Sigmoid colon (tissue), 6 donors: ENCODE measurements at regions not wholly inside any gene's neighbourhood (a gene's known extent, or its start where the extent isn't known, plus 50 kb on each side); places are given as distances from the start of the nearest gene placed in this dataset.

ENCODE experiments used
- DNase-seq: peaks from one replicate; pipeline ENCODE4 v3.0.0-alpha.2; 2019
- H3K27ac ChIP-seq, 4 donors: fragments of 200-600 bp; sonication (generic); one replicate each; pipeline ENCODE4 v1.5.1; 2016 to 2019; ENCODE audit warnings: mild to moderate bottlenecking in 1 of 4
- H3K27me3 ChIP-seq, 3 donors: fragments of 200-600 bp; sonication (generic); one replicate each; pipeline ENCODE4 v1.5.1; 2019; ENCODE audit warnings: mild to moderate bottlenecking in 1 of 3
- H3K36me3 ChIP-seq, 4 donors: fragments of 200-600 bp; sonication (generic); one replicate each; pipeline ENCODE4 v1.5.1; 2016 to 2019
- H3K4me1 ChIP-seq, 4 donors: fragments of 200-600 bp; sonication (generic); one replicate each; pipeline ENCODE4 v1.5.1; 2017 to 2019
- H3K4me3 ChIP-seq, 4 donors: fragments of 200-600 bp; sonication (generic); one replicate each; pipeline ENCODE4 v1.5.1; 2017 to 2019; ENCODE audit warnings: mild to moderate bottlenecking in 2 of 4, moderate library complexity in 1 of 4
- H3K9me3 ChIP-seq, 4 donors: fragments of 200-600 bp in 3 of 4; sonication (generic) in 3 of 4; one replicate each; pipeline versions ENCODE4 v1.5.1 to v1.6.1; 2013 to 2019
- CTCF ChIP-seq, 4 experiments: fragments of 450-650 bp in 3 of 4; fragments of 200-600 bp in 1 of 4; IDR thresholded peaks; one replicate each; pipeline ENCODE4 v1.5.1; 2016 to 2019; ENCODE audit warnings: antibody characterized with exemption in 4 of 4, mild to moderate bottlenecking in 3 of 4, moderate library complexity in 2 of 4
- EP300 ChIP-seq, 4 donors: sonication (generic); formaldehyde crosslinking; IDR thresholded peaks; one replicate each; pipeline ENCODE4 v1.6.1; 2017; ENCODE audit warnings: antibody characterized with exemption in 4 of 4
- POLR2A ChIP-seq, 2 donors: fragments of 450-650 bp; IDR thresholded peaks; one replicate each; pipeline ENCODE4 v1.6.1; 2016; ENCODE audit warnings: antibody characterized with exemption in 2 of 2, mild to moderate bottlenecking in 2 of 2, moderate library complexity in 2 of 2
- POLR2AphosphoS5 ChIP-seq, 4 donors: sonication (generic); formaldehyde crosslinking; IDR thresholded peaks; one replicate each; pipeline ENCODE4 v1.6.1; 2017; ENCODE audit warnings: antibody characterized with exemption in 4 of 4
- WGBS, 2 donors: extraction: QIAGEN DNeasy Blood & Tissue Kit; methylation state at CpG; one replicate each; pipeline ENCODE4 v1.1.7; 2013; 5-methylcytosine and 5-hydroxymethylcytosine counted together
- intact Hi-C: fragments of 100-400 bp; cut with DNase I; formaldehyde crosslinking; loops from one replicate; pipeline ENCODE4 v1.15.1; 2023
- donor health status: healthy with polysubstance abuse.
- donor health status: healthy.

- intact Hi-C loops = no loop called here
- no peak overlapping the region for H3K27ac ChIP-seq
- TF ChIP-seq CTCF (IDR thresholded peaks at IDR 0.05) (no peak), EP300 (IDR thresholded peaks at IDR 0.05) (no peak), POLR2A (IDR thresholded peaks at IDR 0.05) (no peak), POLR2AphosphoS5 (IDR thresholded peaks at IDR 0.05) (no peak)
- no peak overlapping the region for H3K4me3 ChIP-seq
- H3K36me3 ChIP-seq = no peaks in the 10 kb centered on the region
- DNase-seq = no peak
- no peaks in the 10 kb centered on the region for H3K9me3 ChIP-seq
- H3K27me3 ChIP-seq = no peaks in the 10 kb centered on the region
- no peaks in the 10 kb centered on the region for H3K4me1 ChIP-seq
These were observed 297.0 kb upstream of the NXPH2 start for GRCh38 chr2:139077099-139077737.

GRCh38 chr2:139067874-139068273 is 287.7 kb upstream of the NXPH2 start:
- no peak for DNase-seq
- Histone ChIP-seq H3K9me3 (no peaks in the 10 kb centered on the region), H3K36me3 (no peaks in the 10 kb centered on the region), H3K4me1 (no peaks in the 10 kb centered on the region), H3K27ac (no peak overlapping the region), H3K4me3 (no peak overlapping the region), H3K27me3 (no peaks in the 10 kb centered on the region)
- intact Hi-C loops = no loop called here
- WGBS, 2 donors = 89 to 91% methylated on average over 1 of the region's 1 CpG
- TF ChIP-seq POLR2AphosphoS5 (IDR thresholded peaks at IDR 0.05) (no peak), POLR2A (IDR thresholded peaks at IDR 0.05) (no peak), EP300 (IDR thresholded peaks at IDR 0.05) (no peak), CTCF (IDR thresholded peaks at IDR 0.05) (no peak)

- no peak overlapping the region for H3K27ac ChIP-seq
- no peak overlapping the region for H3K4me3 ChIP-seq
- no peaks in the 10 kb centered on the region for H3K36me3 ChIP-seq
- H3K27me3 ChIP-seq = no peaks in the 10 kb centered on the region
- no peaks in the 10 kb centered on the region for H3K9me3 ChIP-seq
- no peak for DNase-seq
- no peak for TF ChIP-seq EP300 (IDR thresholded peaks at IDR 0.05)
- no peak for TF ChIP-seq CTCF (IDR thresholded peaks at IDR 0.05)
- no peak for TF ChIP-seq POLR2AphosphoS5 (IDR thresholded peaks at IDR 0.05)
- no peak for TF ChIP-seq POLR2A (IDR thresholded peaks at IDR 0.05)
- intact Hi-C loops = no loop called here
- WGBS, 2 donors = 76 to 87% methylated on average over 3 of the region's 3 CpGs
- H3K4me1 ChIP-seq = no peaks in the 10 kb centered on the region
These were observed 286.9 kb upstream of the NXPH2 start for GRCh38 chr2:139067072-139067471.

GRCh38 chr2:139064159-139064558 is 284.0 kb upstream of the NXPH2 start:
- intact Hi-C loops = no loop called here
- TF ChIP-seq POLR2A (IDR thresholded peaks at IDR 0.05) = no peak
- no peak for TF ChIP-seq POLR2AphosphoS5 (IDR thresholded peaks at IDR 0.05)
- no peak for TF ChIP-seq EP300 (IDR thresholded peaks at IDR 0.05)
- TF ChIP-seq CTCF (IDR thresholded peaks at IDR 0.05) = no peak
- Histone ChIP-seq H3K27me3 (no peaks in the 10 kb centered on the region), H3K27ac (no peak overlapping the region), H3K9me3 (no peaks in the 10 kb centered on the region), H3K36me3 (no peaks in the 10 kb centered on the region), H3K4me3 (no peak overlapping the region), H3K4me1 (no peaks in the 10 kb centered on the region)
- DNase-seq = no peak

- H3K27me3 ChIP-seq = no peaks in the 10 kb centered on the region
- H3K27ac ChIP-seq = no peak overlapping the region
- no peaks in the 10 kb centered on the region for H3K36me3 ChIP-seq
- 68 to 77% methylated on average over 2 of the region's 2 CpGs for whole genome bisulfite sequencing, 2 donors
- H3K4me3 ChIP-seq = no peak overlapping the region
- no peak for DNase-seq
- TF ChIP-seq POLR2AphosphoS5 (IDR thresholded peaks at IDR 0.05) = no peak
- no peak for TF ChIP-seq CTCF (IDR thresholded peaks at IDR 0.05)
- no peak for TF ChIP-seq EP300 (IDR thresholded peaks at IDR 0.05)
- TF ChIP-seq POLR2A (IDR thresholded peaks at IDR 0.05) = no peak
- H3K4me1 ChIP-seq = no peaks in the 10 kb centered on the region
- intact Hi-C loops = no loop called here
- no peaks in the 10 kb centered on the region for H3K9me3 ChIP-seq
These were observed 279.4 kb upstream of the NXPH2 start for GRCh38 chr2:139059617-139060016.
